IMR-90 (cell line): ENCODE measurements at regions not wholly inside any gene's neighbourhood (a gene's known extent, or its start where the extent isn't known, plus 50 kb on each side); places are given as distances from the start of the nearest gene placed in this dataset.

Experiments used
- ATAC-seq: fragments of 200-7000 bp; cut with Tn5 transposase; 2 replicates; pipeline ENCODE4 v1.9.1; 2020; ENCODE audit warnings: low read depth, mild to moderate bottlenecking, moderate library complexity
- BruUV-seq: library from RNA; stranded (reverse); fragments of 400-500 nt; replicated peaks from 2 replicates; lab custom pipeline; 2021; lab: Mats Ljungman, UMichigan
- CTCF ChIA-PET: fragments of 300-600 bp; formaldehyde crosslinking; extraction: SDS; loops from one replicate; lab custom pipeline; 2021; ENCODE audit warnings: antibody characterized with exemption; lab: Yijun Ruan, JAX
- POLR2A ChIA-PET: fragments of 300-600 bp; sonication (Branson Sonifier 250); formaldehyde crosslinking; loops from one replicate; lab custom pipeline; 2022; ENCODE audit warnings: antibody characterized with exemption; ENCODE audit not compliant: unreplicated experiment; lab: Charles Lee
- DNase-seq: peaks from one replicate; pipeline ENCODE4 v3.0.0; 2013
- H2AFZ ChIP-seq: replicated peaks from 2 replicates; pipeline ENCODE3; 2013; ENCODE audit warnings: low read length, mild to moderate bottlenecking; ENCODE audit not compliant: poor library complexity
- H2AK5ac ChIP-seq: 2 replicates; pipeline ENCODE4 v1.6.1; 2013; ENCODE audit warnings: low read depth, low read length, inconsistent platforms
- H2AK9ac ChIP-seq: replicated peaks from 2 replicates; pipeline ENCODE3; 2013; ENCODE audit warnings: mild to moderate bottlenecking, low read depth, low read length, moderate library complexity; ENCODE audit not compliant: poor library complexity
- H2BK120ac ChIP-seq: 2 replicates; pipeline ENCODE4 v1.6.1; 2013; ENCODE audit warnings: low read depth, low read length, inconsistent platforms
- H2BK15ac ChIP-seq: 3 replicates; pipeline ENCODE4 v1.6.1; 2013; ENCODE audit warnings: low read depth, low read length, inconsistent platforms
- H2BK20ac ChIP-seq: 2 replicates; pipeline ENCODE4 v1.6.1; 2013; ENCODE audit warnings: low read depth, mild to moderate bottlenecking, inconsistent platforms, low read length, moderate library complexity
- H2BK5ac ChIP-seq: 2 replicates; pipeline ENCODE4 v1.6.1; 2013; ENCODE audit warnings: mild to moderate bottlenecking, low read depth, low read length, inconsistent platforms; ENCODE audit not compliant: poor library complexity, severe bottlenecking
- H3K14ac ChIP-seq: replicated peaks from 2 replicates; pipeline ENCODE4 v1.6.1; 2013; ENCODE audit warnings: low read depth, low read length, inconsistent platforms
- H3K18ac ChIP-seq: 2 replicates; pipeline ENCODE4 v1.6.1; 2013; ENCODE audit warnings: low read depth, low read length, control low read depth
- H3K23ac ChIP-seq: 2 replicates; pipeline ENCODE4 v1.6.1; 2013; ENCODE audit warnings: low read depth, low read length, inconsistent platforms
- H3K27ac ChIP-seq: 2 replicates; pipeline ENCODE4 v1.5.1; 2013; ENCODE audit warnings: mild to moderate bottlenecking, control low read depth, low read length; ENCODE audit not compliant: insufficient read depth
- H3K27me3 ChIP-seq: 2 replicates; pipeline ENCODE4 v1.6.1; 2013; ENCODE audit warnings: low read length; ENCODE audit not compliant: control insufficient read depth, insufficient read depth
- H3K36me3 ChIP-seq: 2 replicates; pipeline ENCODE4 v1.6.1; 2013; ENCODE audit warnings: low read length, mixed read lengths; ENCODE audit not compliant: control insufficient read depth, insufficient read depth
- H3K4ac ChIP-seq: 2 replicates; pipeline ENCODE4 v1.6.1; 2013; ENCODE audit warnings: low read depth, low read length, inconsistent platforms
- H3K4me1 ChIP-seq: 2 replicates; pipeline ENCODE4 v1.6.1; 2013; ENCODE audit warnings: low read length, mixed read lengths; ENCODE audit not compliant: control insufficient read depth, insufficient read depth
- H3K4me2 ChIP-seq: 2 replicates; pipeline ENCODE4 v1.6.1; 2013; ENCODE audit warnings: low read depth, mild to moderate bottlenecking, control low read depth, low read length, moderate library complexity
- H3K4me3 ChIP-seq: 2 replicates; pipeline ENCODE4 v1.5.1; 2013; ENCODE audit warnings: low read depth, mild to moderate bottlenecking, control low read depth, low read length, moderate library complexity; ENCODE audit not compliant: insufficient read depth
- H3K56ac ChIP-seq: 2 replicates; pipeline ENCODE4 v1.6.1; 2013; ENCODE audit warnings: low read length, inconsistent platforms; ENCODE audit not compliant: insufficient read depth; ENCODE audit errors: extremely low read depth
- H3K79me1 ChIP-seq, 2 experiments: 2 replicates each; pipeline ENCODE4 v1.6.1; 2013; ENCODE audit warnings: low read length in 2 of 2, inconsistent platforms in 1 of 2, low read depth in 1 of 2
- H3K9ac ChIP-seq: 2 replicates; pipeline ENCODE4 v1.6.1; 2013; ENCODE audit warnings: low read depth, low read length, control low read depth
- H3K9me1 ChIP-seq: 2 replicates; pipeline ENCODE4 v1.6.1; 2013; ENCODE audit warnings: low read length, inconsistent platforms; ENCODE audit not compliant: insufficient read depth
- H3K9me3 ChIP-seq: 2 replicates; pipeline ENCODE4 v1.6.1; 2013; ENCODE audit warnings: low read length; ENCODE audit not compliant: control insufficient read depth, insufficient read depth
- H4K20me1 ChIP-seq: 2 replicates; pipeline ENCODE4 v1.6.1; 2013; ENCODE audit warnings: low read length, inconsistent platforms; ENCODE audit not compliant: insufficient read depth
- H4K5ac ChIP-seq: 2 replicates; pipeline ENCODE4 v1.6.1; 2013; ENCODE audit warnings: mild to moderate bottlenecking, low read depth, low read length, control low read depth
- H4K8ac ChIP-seq, 2 experiments: 2 replicates each; pipeline ENCODE4 v1.6.1; 2013; ENCODE audit warnings: low read depth in 2 of 2, low read length in 2 of 2, control low read depth in 1 of 2, inconsistent platforms in 1 of 2
- H4K91ac ChIP-seq: 2 replicates; pipeline ENCODE4 v1.6.1; 2013; ENCODE audit warnings: low read depth, low read length, inconsistent platforms; ENCODE audit not compliant: insufficient read depth
- BHLHE40 ChIP-seq: fragments of 150-350 bp; IDR thresholded peaks from 2 replicates; pipeline ENCODE4 v1.6.1; 2016; ENCODE audit warnings: mild to moderate bottlenecking, low read depth, low read length
- CEBPB ChIP-seq: IDR thresholded peaks from 2 replicates; pipeline ENCODE4 v1.6.1; 2012; ENCODE audit warnings: low read depth, low read length, improper control_type of control experiment
- MAFK ChIP-seq: IDR thresholded peaks from 2 replicates; pipeline ENCODE4 v1.6.1; 2012; ENCODE audit warnings: low read depth, low read length, improper control_type of control experiment
- MAZ ChIP-seq: IDR thresholded peaks from 2 replicates; pipeline ENCODE4 v1.6.1; 2012; ENCODE audit warnings: low read depth, mild to moderate bottlenecking, low read length, improper control_type of control experiment, moderate library complexity, borderline replicate concordance
- RAD21 ChIP-seq: IDR thresholded peaks from 2 replicates; pipeline ENCODE4 v1.6.1; 2012; ENCODE audit warnings: low read length, improper control_type of control experiment
- RCOR1 ChIP-seq: IDR thresholded peaks from 2 replicates; pipeline ENCODE4 v1.6.1; 2012; ENCODE audit warnings: mild to moderate bottlenecking, low read length, improper control_type of control experiment; ENCODE audit not compliant: insufficient replicate concordance
- RFX5 ChIP-seq: IDR thresholded peaks from 2 replicates; pipeline ENCODE4 v1.8.0; 2012; ENCODE audit warnings: low read depth, mild to moderate bottlenecking, low read length, moderate library complexity
- SMC3 ChIP-seq: fragments of 150-350 bp; IDR thresholded peaks from 2 replicates; pipeline ENCODE4 v1.6.1; 2016; ENCODE audit warnings: low read depth, mild to moderate bottlenecking, antibody characterized with exemption, low read length, moderate library complexity
- USF2 ChIP-seq: fragments of 150-350 bp; IDR thresholded peaks from 2 replicates; pipeline ENCODE4 v1.6.1; 2017; ENCODE audit warnings: mild to moderate bottlenecking, antibody characterized with exemption, low read length, low read depth
- WGBS, 2 experiments: methylation state at CpG; one replicate each; pipeline versions ENCODE4 v1.1.5 to v1.1.7; 2013; ENCODE audit warnings: missing lambda C conversion rate in 2 of 2; ENCODE audit not compliant: insufficient read length in 1 of 2; ENCODE audit errors: extremely low coverage in 2 of 2; 5-methylcytosine and 5-hydroxymethylcytosine counted together
- dilution Hi-C: fragments of 300-500 bp; cut with HindIII; formaldehyde crosslinking; loops from one replicate; pipeline ENCODE4 v1.14.3; 2018; ENCODE audit warnings: low sequenced_read_pairs; ENCODE audit not compliant: unreplicated experiment
- in situ Hi-C: fragments of 300-500 bp; cut with MboI; formaldehyde crosslinking; loops from 3 replicates; pipeline ENCODE4 v1.14.3; 2019; ENCODE audit warnings: low sequenced_read_pairs, inconsistent platforms, mixed read lengths
- intact Hi-C: fragments of 100-400 bp; cut with micrococcal nuclease; formaldehyde crosslinking; loops from 2 replicates; pipeline ENCODE4 v1.10.0; 2022

DNA sequence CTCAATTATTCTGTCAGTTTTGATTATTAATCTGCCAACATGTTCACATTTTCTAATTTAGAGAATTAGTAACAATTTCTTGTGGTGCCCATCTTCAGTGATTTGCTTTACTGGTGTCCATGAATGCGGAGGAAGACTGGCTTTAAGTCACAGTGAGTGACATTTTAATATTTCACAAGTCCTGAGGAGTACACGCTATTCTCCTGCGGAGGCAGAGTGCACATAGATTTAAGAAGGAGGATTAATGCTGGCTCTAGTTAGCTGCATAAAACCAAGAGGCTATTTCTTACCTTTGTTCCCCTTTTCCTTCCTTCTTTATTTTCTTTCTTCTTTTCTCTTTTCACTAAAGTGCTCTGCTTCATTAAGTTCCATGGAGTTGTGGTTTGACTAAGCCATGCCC lies 495.2 kb upstream of the IGFBP7 start:
- CTCF ChIA-PET = no interaction called here

More for the DNA sequence above, 495.2 kb upstream of the IGFBP7 start:
- no peak overlapping the region for H2AFZ ChIP-seq
- WGBS, 2 experiments = no CpG with 5 or more reads among the region's 3 CpGs
- no peak overlapping the region for H3K9ac ChIP-seq
- H4K20me1 ChIP-seq = no peaks in the 10 kb centered on the region
- H3K27ac ChIP-seq = no peak overlapping the region
- in situ Hi-C loops (no loop called here), dilution Hi-C loops (no loop called here), intact Hi-C loops (no loop called here)
- no TSS peak for BruUV-seq
- no peak overlapping the region for H3K4me2 ChIP-seq
- no peaks in the 10 kb centered on the region for H3K9me1 ChIP-seq
- H3K79me1 ChIP-seq = no peaks in the 10 kb centered on the region
- H3K4ac ChIP-seq = no peak overlapping the region
- H2BK5ac ChIP-seq = no peak overlapping the region
- H2AK9ac ChIP-seq = no peak overlapping the region
- no peak overlapping the region for H3K4me3 ChIP-seq
- no peaks in the 10 kb centered on the region for H3K4me1 ChIP-seq
- no peak overlapping the region for H3K56ac ChIP-seq
- H2BK15ac ChIP-seq = no peak overlapping the region
- no peaks in the 10 kb centered on the region for H3K27me3 ChIP-seq
- H2BK20ac ChIP-seq = no peak overlapping the region
- no peak for ATAC-seq
- H2AK5ac ChIP-seq = no peak overlapping the region
- TF ChIP-seq USF2 (no peak), MAZ (no peak), RFX5 (no peak), BHLHE40 (no peak), CEBPB (no peak), RCOR1 (no peak), SMC3 (no peak), RAD21 (no peak), MAFK (no peak)
- DNase-seq = no peak
- 0 out of 2 replicates have a peak, but pooled peaks cover 2% of the 10 kb centered on the region for H3K9me3 ChIP-seq
- H3K14ac ChIP-seq = no peak overlapping the region
- H3K36me3 ChIP-seq = no peaks in the 10 kb centered on the region
- H4K8ac ChIP-seq = no peak overlapping the region
- POLR2A ChIA-PET = no interaction called here
- no peak overlapping the region for H4K91ac ChIP-seq
- no peak overlapping the region for H2BK120ac ChIP-seq
- no peak overlapping the region for H4K5ac ChIP-seq
- H3K23ac ChIP-seq = no peak overlapping the region
- no peak overlapping the region for H3K18ac ChIP-seq
